ENCODE measurements at regions not wholly inside any gene's neighbourhood (a gene's known extent, or its start where the extent isn't known, plus 50 kb on each side); places are given as distances from the start of the nearest gene placed in this dataset.

DNA sequence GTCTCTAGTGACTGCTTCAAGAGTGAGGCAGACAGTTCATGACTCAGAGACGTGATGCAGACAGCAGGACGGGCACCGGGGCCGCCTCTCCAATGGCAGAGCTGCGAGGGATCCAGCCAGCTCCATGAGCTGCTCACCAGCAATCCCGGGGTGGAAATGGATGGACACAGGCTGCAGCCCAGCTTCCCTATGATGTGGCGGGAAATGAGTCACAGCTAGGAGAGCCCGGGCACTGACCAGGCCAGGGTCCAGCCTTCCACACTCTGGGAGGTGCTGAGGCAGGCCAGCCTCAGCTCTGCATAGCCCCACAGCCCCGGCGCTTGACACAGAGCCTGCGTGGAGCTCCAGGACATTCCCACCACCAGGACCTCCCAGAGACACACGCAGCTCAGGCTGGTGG is 244.8 kb upstream of the IRX2 start:
- Histone ChIP-seq H3K27ac (ENCODE audit: low read length) (no peak overlapping the region), H3K9me2 (replicated peaks; ENCODE audit: low read length) (no peaks in the 10 kb centered on the region), H3K79me2 (ENCODE audit: low read length) (no peaks in the 10 kb centered on the region), H3K36me3 (ENCODE audit: low read depth, low read length) (no peaks in the 10 kb centered on the region), H3K9me3 (ENCODE audit: low read length) (no peaks in the 10 kb centered on the region), H3K4me3 (ENCODE audit: low read length) (no peak overlapping the region), H3K4me2 (ENCODE audit: low read length) (no peak overlapping the region), H4K20me1 (ENCODE audit: low read length) (no peaks in the 10 kb centered on the region), H2AFZ (ENCODE audit: low read length) (no peak overlapping the region), H3K4me1 (ENCODE audit: insufficient read depth, low read length) (no peaks in the 10 kb centered on the region), H3F3A (ENCODE audit: low read length, unreplicated experiment) (no peaks in the 10 kb centered on the region), H3K9ac (ENCODE audit: low read length) (no peak overlapping the region), H3K27me3 (ENCODE audit: low read length) (0 out of 2 replicates have a peak, but pooled peaks cover 8% of the 10 kb centered on the region)
- TF ChIP-seq, protein P1, sequence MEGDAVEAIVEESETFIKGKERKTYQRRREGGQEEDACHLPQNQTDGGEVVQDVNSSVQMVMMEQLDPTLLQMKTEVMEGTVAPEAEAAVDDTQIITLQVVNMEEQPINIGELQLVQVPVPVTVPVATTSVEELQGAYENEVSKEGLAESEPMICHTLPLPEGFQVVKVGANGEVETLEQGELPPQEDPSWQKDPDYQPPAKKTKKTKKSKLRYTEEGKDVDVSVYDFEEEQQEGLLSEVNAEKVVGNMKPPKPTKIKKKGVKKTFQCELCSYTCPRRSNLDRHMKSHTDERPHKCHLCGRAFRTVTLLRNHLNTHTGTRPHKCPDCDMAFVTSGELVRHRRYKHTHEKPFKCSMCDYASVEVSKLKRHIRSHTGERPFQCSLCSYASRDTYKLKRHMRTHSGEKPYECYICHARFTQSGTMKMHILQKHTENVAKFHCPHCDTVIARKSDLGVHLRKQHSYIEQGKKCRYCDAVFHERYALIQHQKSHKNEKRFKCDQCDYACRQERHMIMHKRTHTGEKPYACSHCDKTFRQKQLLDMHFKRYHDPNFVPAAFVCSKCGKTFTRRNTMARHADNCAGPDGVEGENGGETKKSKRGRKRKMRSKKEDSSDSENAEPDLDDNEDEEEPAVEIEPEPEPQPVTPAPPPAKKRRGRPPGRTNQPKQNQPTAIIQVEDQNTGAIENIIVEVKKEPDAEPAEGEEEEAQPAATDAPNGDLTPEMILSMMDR (conservative IDR thresholded peaks at IDR 0.05; ENCODE audit: low read depth, low read length) = no peak
- TF ChIP-seq EZH2 (IDR thresholded peaks at IDR 0.05; ENCODE audit: low read length, unreplicated experiment) (no peak), EZH2phosphoT487 (IDR thresholded peaks at IDR 0.05; ENCODE audit: borderline replicate concordance, low read length) (no peak)
- no peak for DNase-seq
- CTCF ChIA-PET = no interaction called here
- no TSS peak for BruUV-seq (replicated peaks)
- intact Hi-C loops (cut with micrococcal nuclease) = no loop called here
- POLR2A ChIA-PET (ENCODE audit: unreplicated experiment) = no interaction called here
- no peak for ATAC-seq

DNA sequence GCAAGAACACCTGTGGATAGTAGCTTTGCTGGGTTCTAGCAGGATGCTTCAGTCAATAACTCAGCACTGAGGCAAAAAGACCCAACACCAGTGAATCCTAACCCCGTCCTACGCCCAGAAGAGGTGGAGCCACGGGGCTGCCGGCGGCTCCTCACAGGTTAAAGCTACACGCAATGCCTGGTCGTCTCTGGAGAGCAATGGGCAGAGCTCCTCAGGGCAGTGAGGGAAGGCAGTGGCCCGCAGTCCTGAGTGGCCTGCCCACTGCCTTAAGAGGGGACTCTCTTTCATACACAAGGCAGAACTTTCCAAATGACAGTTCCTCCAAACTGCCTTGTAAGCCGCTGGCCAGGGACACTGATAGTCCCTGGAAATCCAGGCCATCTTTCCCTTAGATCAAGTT is 244.2 kb upstream of the IRX2 start:
- Histone ChIP-seq H2AFZ (ENCODE audit: low read length) (no peak overlapping the region), H3K4me3 (ENCODE audit: low read length) (no peak overlapping the region), H3K4me1 (ENCODE audit: insufficient read depth, low read length) (no peaks in the 10 kb centered on the region), H3K4me2 (ENCODE audit: low read length) (no peak overlapping the region), H3K79me2 (ENCODE audit: low read length) (no peaks in the 10 kb centered on the region), H3F3A (ENCODE audit: low read length, unreplicated experiment) (no peaks in the 10 kb centered on the region), H3K27me3 (ENCODE audit: low read length) (0 out of 2 replicates have a peak, but pooled peaks cover 5% of the 10 kb centered on the region), H3K27ac (ENCODE audit: low read length) (no peak overlapping the region), H3K36me3 (ENCODE audit: low read depth, low read length) (no peaks in the 10 kb centered on the region), H3K9me3 (ENCODE audit: low read length) (no peaks in the 10 kb centered on the region), H3K9me2 (replicated peaks; ENCODE audit: low read length) (no peaks in the 10 kb centered on the region), H3K9ac (ENCODE audit: low read length) (no peak overlapping the region), H4K20me1 (ENCODE audit: low read length) (no peaks in the 10 kb centered on the region)
- ATAC-seq (no peak), DNase-seq (no peak)
- ChIA-PET POLR2A (ENCODE audit: unreplicated experiment) (no interaction called here), CTCF (no interaction called here)
- intact Hi-C loops (cut with micrococcal nuclease) = no loop called here
- BruUV-seq (replicated peaks) = no TSS peak
- TF ChIP-seq EZH2 (IDR thresholded peaks at IDR 0.05; ENCODE audit: low read length, unreplicated experiment) = no peak
- no peak for TF ChIP-seq EZH2phosphoT487 (IDR thresholded peaks at IDR 0.05; ENCODE audit: borderline replicate concordance, low read length)
- TF ChIP-seq, protein P1 (conservative IDR thresholded peaks at IDR 0.05; ENCODE audit: low read depth, low read length) = no peak

DNA sequence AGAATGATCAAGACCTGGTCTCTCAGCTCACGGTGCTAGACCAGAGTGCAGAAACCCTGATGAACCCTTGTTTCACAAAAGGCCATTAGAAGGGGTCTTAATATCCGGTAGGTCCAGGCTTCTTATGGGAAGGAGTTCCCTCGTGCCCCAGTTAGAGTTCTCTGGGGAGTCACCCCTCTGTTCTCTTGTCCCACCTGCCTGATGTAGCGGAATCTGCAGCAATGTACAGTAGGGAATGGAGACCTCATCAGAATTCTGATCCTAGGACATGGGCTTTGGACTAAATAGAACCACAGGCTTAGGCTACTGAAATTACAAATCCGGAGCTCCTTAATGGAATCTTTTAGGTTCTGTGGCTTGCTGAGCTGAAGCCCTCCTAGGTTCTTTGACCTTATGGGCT is 243.6 kb upstream of the IRX2 start:
- no TSS peak for BruUV-seq (replicated peaks)
- intact Hi-C loops (cut with micrococcal nuclease) = no loop called here

More for the DNA sequence above, 243.6 kb upstream of the IRX2 start:
- ATAC-seq (no peak), DNase-seq (no peak)
- no peak overlapping the region for H3K27ac ChIP-seq (ENCODE audit: low read length)
- H3K36me3 ChIP-seq (ENCODE audit: low read depth, low read length) = no peaks in the 10 kb centered on the region
- no peaks in the 10 kb centered on the region for H3F3A ChIP-seq (ENCODE audit: low read length, unreplicated experiment)
- H3K27me3 ChIP-seq (ENCODE audit: low read length) = no peaks in the 10 kb centered on the region
- H3K4me2 ChIP-seq (ENCODE audit: low read length) = no peak overlapping the region
- H4K20me1 ChIP-seq (ENCODE audit: low read length) = no peaks in the 10 kb centered on the region
- TF ChIP-seq EZH2 (IDR thresholded peaks at IDR 0.05; ENCODE audit: low read length, unreplicated experiment) (no peak), EZH2phosphoT487 (IDR thresholded peaks at IDR 0.05; ENCODE audit: borderline replicate concordance, low read length) (no peak)
- TF ChIP-seq, protein P1 (conservative IDR thresholded peaks at IDR 0.05; ENCODE audit: low read depth, low read length) = no peak
- POLR2A ChIA-PET (ENCODE audit: unreplicated experiment) = no interaction called here
- H2AFZ ChIP-seq (ENCODE audit: low read length) = no peak overlapping the region
- no peak overlapping the region for H3K4me3 ChIP-seq (ENCODE audit: low read length)
- no peaks in the 10 kb centered on the region for H3K9me3 ChIP-seq (ENCODE audit: low read length)
- CTCF ChIA-PET = no interaction called here
- H3K9ac ChIP-seq (ENCODE audit: low read length) = no peak overlapping the region
- no peaks in the 10 kb centered on the region for H3K9me2 ChIP-seq (replicated peaks; ENCODE audit: low read length)
- H3K79me2 ChIP-seq (ENCODE audit: low read length) = no peaks in the 10 kb centered on the region
- no peaks in the 10 kb centered on the region for H3K4me1 ChIP-seq (ENCODE audit: insufficient read depth, low read length)
